C4-2B (cell line): ENCODE measurements at regions not wholly inside any gene's neighbourhood (a gene's known extent, or its start where the extent isn't known, plus 50 kb on each side); places are given as distances from the start of the nearest gene placed in this dataset.

Experiments used
- ZFX ChIP-seq: fragments of 450-650 bp; IDR thresholded peaks from 2 replicates; pipeline ENCODE4 v1.6.1; 2017
- TF ChIP-seq, protein P1 (sequence below): fragments of 450-650 bp; conservative IDR thresholded peaks from 2 replicates; pipeline ENCODE4 v1.5.1; 2017; ENCODE audit warnings: mild to moderate bottlenecking

DNA sequence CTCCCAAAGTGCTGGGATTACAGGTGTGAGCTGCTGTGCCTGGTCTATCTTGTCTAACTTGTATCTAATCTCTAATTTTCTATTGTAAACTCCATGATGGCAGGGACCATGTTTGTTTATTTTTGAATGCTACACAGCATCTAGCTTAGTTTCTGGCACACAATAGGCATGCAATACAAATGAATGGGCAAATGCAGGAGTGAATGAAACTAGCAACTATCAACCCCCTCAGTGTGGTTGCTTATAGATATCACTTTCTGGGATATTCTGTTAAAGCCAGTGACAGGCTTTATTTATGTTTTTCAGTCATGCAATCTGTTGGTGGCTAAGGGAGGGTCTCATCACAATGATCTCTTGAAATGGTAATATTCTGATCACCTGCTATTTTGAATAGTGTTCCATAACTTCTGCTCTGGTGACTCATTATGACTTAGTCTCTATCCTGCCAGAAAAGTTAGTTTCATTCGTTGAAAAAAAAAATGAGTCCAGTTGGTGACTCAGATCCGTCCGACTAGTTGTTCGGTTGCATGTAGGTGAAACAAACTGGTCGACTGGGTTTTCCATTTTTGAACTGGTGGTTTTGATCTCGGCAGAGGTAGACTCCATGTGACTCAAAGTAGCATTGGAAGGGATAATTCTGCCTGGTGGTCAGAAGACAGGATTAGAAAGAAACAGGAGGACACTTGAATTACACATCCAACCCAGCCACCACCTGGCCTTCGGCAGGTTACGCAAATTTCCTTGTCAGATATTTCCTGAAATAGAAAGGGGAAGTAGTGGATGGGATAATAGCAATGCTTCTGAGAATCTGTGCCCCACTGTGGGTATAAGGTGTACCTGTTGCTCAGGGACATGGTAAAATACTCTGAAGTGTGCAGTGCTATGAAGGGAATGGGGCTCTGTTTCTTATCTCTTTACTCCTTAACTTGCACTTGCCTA is 76.8 kb downstream of the GATA3 start:
- TF ChIP-seq, protein P1, sequence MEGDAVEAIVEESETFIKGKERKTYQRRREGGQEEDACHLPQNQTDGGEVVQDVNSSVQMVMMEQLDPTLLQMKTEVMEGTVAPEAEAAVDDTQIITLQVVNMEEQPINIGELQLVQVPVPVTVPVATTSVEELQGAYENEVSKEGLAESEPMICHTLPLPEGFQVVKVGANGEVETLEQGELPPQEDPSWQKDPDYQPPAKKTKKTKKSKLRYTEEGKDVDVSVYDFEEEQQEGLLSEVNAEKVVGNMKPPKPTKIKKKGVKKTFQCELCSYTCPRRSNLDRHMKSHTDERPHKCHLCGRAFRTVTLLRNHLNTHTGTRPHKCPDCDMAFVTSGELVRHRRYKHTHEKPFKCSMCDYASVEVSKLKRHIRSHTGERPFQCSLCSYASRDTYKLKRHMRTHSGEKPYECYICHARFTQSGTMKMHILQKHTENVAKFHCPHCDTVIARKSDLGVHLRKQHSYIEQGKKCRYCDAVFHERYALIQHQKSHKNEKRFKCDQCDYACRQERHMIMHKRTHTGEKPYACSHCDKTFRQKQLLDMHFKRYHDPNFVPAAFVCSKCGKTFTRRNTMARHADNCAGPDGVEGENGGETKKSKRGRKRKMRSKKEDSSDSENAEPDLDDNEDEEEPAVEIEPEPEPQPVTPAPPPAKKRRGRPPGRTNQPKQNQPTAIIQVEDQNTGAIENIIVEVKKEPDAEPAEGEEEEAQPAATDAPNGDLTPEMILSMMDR, result no peak
- TF ChIP-seq ZFX, result no peak
